IPS-15b (cell line): ENCODE measurements at regions not wholly inside any gene's neighbourhood (a gene's known extent, or its start where the extent isn't known, plus 50 kb on each side); places are given as distances from the start of the nearest gene placed in this dataset.
"Not testable (repeated sequence)": the region's sequence is repeated elsewhere in the genome, so short reads cannot be mapped to it uniquely, and the experiment has no call there.

Source experiments
- H3K27me3 ChIP-seq: one replicate; pipeline ENCODE4 v1.6.1; 2013; ENCODE audit warnings: low read length; ENCODE audit not compliant: control insufficient read depth, insufficient read depth
- H3K36me3 ChIP-seq: one replicate; pipeline ENCODE4 v1.6.1; 2013; ENCODE audit warnings: low read length; ENCODE audit not compliant: control insufficient read depth, insufficient read depth
- H3K4me1 ChIP-seq: one replicate; pipeline ENCODE4 v1.6.1; 2013; ENCODE audit warnings: mild to moderate bottlenecking, low read length; ENCODE audit not compliant: control insufficient read depth, insufficient read depth
- H3K4me3 ChIP-seq: one replicate; pipeline ENCODE4 v1.5.1; 2013; ENCODE audit warnings: low read depth, low read length
- H3K9ac ChIP-seq: one replicate; pipeline ENCODE4 v1.6.1; 2013; ENCODE audit warnings: low read depth, mild to moderate bottlenecking, low read length
- H3K9me3 ChIP-seq: one replicate; pipeline ENCODE4 v1.6.1; 2013; ENCODE audit warnings: mild to moderate bottlenecking, low read length; ENCODE audit not compliant: control insufficient read depth, insufficient read depth

DNA sequence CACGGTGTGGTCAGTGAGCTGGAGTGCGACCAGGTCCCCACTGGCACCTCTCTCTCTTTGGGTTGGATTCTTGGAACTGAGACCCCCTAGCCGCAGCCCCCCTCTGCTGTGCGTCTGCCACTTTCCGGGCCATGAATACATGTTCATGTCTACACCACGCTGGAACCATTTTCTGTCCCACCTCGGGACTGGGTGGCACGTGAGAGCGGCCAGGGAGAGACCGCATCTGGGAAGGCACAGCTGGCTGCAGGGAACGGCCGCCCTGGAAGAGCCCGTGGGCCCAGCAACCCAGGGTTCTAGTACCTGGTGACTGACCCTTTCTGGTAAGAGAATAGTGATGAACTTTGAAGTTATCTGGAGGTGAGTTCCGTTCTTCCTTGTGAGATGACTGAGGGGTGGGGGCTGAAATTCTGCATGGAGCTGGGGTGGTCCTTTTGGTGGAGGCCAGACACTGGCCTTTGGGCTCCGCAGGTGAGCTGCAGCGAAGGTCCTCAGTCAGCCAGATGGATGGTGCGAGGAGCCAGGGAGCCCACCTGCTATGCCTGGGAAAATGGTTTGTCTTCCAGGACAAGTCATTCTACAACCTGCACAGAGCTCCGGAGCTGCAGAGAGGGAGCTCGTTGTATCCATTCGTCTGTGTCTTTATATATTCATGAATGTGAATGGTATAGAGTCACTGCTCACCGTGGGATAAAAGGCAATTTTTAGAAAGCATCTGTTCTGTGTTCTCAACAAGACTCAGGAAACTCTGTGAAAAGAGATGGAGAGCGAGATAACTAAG lies 223.5 kb downstream of the NDUFA10 start:
- no peaks in the 10 kb centered on the region for H3K9me3 ChIP-seq
- H3K4me1 ChIP-seq = no peaks in the 10 kb centered on the region
- no peak overlapping the region for H3K4me3 ChIP-seq
- no peaks in the 10 kb centered on the region for H3K27me3 ChIP-seq
- no peaks in the 10 kb centered on the region for H3K36me3 ChIP-seq
- no peak overlapping the region for H3K9ac ChIP-seq

DNA sequence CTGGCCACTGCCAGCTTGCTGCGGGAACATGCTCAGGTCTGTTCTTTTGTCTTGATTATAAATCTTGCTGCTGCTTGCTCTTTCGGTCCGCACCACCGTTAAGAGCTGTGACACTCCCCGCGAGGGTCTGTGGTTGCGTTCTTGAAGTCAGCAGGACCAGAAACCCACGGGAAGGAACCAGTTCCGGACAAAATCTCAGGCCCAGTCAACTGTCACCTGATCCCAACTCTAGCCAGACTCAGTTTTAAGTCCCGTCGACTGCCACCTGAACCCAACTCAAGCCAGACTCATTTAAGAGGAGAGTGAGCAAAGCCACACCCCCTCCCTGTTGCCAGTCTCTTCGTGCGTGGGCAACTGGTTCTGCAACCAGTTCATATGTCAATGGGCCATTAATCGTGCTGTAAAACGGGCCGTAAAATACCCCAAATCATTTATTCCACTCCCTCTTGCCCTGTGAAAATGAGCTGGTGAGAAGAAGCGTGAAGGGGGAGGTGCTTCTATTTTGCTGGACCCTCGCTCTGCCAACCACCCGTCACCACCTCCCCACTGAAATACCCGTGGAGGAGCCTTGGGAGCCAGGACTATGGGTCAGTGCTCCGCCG lies 224.3 kb downstream of the NDUFA10 start:
- no peaks in the 10 kb centered on the region for H3K9me3 ChIP-seq
- no peaks in the 10 kb centered on the region for H3K4me1 ChIP-seq
- no peak overlapping the region for H3K4me3 ChIP-seq
- no peaks in the 10 kb centered on the region for H3K27me3 ChIP-seq
- no peak overlapping the region for H3K9ac ChIP-seq
- H3K36me3 ChIP-seq = no peaks in the 10 kb centered on the region

DNA sequence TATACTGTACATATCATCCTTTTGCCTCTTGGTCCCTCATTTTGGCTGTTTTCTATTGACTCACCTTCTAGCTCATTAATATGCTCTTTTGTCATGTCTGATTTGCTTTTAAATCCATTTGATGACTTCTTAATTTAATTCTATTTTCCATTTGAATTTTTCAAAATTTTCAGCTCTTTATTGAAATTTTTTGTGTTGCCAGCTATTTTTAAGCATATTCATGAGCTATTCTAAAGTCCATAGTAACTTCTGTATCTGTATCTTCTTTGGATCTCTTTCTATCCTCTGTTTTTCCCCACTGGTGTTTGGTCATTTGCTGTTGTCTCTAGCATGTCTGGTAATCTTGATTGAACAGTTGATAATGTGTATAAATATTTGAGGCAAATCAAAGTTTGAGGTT lies 227.8 kb downstream of the NDUFA10 start:
- H3K9me3 ChIP-seq = no peaks in the 10 kb centered on the region
- H3K27me3 ChIP-seq = no peaks in the 10 kb centered on the region
- no peak overlapping the region for H3K9ac ChIP-seq
- no peaks in the 10 kb centered on the region for H3K36me3 ChIP-seq
- H3K4me3 ChIP-seq = no peak overlapping the region
- no peaks in the 10 kb centered on the region for H3K4me1 ChIP-seq

DNA sequence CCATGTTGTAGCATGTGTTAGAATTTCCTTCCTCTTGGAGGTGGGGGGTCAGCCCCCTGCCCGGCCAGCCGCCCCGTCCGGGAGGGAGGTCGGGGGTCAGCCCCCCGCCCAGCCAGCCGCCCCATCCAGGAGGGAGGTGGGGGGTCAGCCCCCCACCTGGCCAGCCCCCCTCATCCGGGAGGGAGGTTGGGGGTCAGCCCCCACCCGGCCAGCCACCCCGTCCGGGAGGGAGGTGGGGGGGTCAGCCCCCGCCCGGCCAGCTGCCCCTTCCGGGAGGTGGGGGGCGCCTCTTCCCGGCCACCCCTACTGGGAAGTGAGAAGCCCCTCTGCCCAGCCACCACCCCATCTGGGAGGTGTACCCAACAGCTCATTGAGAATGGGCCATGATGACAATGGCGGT lies 229.4 kb downstream of the NDUFA10 start:
- H3K9me3 ChIP-seq, H3K36me3 ChIP-seq, H3K9ac ChIP-seq, H3K27me3 ChIP-seq, H3K4me1 ChIP-seq, H3K4me3 ChIP-seq: not testable (repeated sequence)

DNA sequence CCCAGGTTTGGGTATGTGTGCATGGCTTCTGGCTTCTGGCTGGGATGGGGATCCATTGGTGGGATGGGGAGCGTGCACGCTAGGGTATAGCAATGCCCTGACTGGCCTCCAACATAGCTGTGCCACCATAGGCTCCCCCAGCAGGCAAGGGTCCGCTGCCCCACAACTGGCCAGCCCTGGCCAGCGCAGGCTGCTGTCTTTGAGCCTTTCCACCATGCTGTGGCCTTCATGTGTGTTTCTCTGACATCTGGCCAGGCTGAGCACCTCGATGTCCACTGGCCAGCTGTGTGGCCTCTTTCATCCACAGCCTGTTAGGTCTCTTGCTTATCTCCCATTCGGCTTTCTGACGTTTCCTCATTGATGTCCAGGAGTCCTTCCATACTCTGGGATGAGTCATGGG lies 231.3 kb downstream of the NDUFA10 start:
- Histone ChIP-seq H3K4me1 (no peaks in the 10 kb centered on the region), H3K4me3 (no peak overlapping the region), H3K27me3 (no peaks in the 10 kb centered on the region), H3K9ac (no peak overlapping the region), H3K36me3 (no peaks in the 10 kb centered on the region), H3K9me3 (no peaks in the 10 kb centered on the region)

DNA sequence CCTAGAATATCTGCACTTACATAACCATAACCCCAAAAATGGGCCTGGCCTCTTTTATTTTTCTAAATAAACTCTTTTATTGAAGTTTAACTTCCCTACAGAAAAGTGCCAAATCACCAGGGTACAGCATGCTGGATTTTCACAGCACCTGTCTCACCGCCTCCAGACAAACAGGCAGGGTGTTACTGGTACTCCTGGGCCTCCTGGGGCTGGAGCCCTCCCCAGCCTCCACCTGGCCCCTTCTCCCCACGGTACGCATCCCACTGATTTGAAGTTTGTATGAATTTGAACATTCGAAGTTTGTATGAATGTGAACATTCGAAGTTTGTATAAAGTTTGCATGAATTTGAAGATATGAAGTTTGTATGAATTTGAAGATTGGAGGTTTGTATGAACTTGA lies 232.1 kb downstream of the NDUFA10 start:
- Histone ChIP-seq H3K4me3 (no peak overlapping the region), H3K36me3 (no peaks in the 10 kb centered on the region), H3K9ac (no peak overlapping the region), H3K4me1 (no peaks in the 10 kb centered on the region), H3K27me3 (no peaks in the 10 kb centered on the region), H3K9me3 (no peaks in the 10 kb centered on the region)

DNA sequence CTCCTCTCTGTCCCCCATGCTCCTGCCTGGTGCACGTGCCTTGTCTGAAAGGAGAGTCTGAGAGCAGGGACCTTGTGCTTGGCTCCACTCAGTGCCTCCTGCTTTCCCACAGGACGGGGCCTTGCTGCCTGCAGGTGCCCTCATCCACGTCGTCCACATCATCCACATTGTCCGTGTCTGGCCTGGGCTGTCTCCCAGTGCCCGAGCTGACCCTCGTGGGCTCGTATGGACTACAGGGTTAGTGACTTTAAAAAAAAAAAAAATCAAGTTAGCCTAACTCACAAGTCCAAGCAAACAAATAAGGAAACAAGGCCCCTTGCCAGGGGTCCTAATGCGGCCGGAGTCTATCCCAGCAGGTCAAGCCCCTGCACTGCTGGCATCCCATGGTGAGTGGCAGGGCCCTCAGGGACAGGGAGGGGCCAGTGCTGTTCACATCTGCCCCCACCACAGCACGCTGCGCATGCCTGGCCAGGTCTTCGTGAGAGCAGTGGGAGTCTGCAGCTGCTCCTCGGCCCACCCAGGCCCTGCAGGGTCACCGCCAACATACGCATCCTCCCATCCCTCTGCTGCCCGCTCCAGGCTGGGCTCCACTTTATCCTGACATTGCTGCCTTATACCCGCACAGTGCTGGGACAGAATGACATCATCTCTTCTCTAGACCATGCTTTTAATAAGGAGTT lies 232.6 kb downstream of the NDUFA10 start:
- Histone ChIP-seq H3K36me3 (no peaks in the 10 kb centered on the region), H3K9me3 (no peaks in the 10 kb centered on the region)

DNA sequence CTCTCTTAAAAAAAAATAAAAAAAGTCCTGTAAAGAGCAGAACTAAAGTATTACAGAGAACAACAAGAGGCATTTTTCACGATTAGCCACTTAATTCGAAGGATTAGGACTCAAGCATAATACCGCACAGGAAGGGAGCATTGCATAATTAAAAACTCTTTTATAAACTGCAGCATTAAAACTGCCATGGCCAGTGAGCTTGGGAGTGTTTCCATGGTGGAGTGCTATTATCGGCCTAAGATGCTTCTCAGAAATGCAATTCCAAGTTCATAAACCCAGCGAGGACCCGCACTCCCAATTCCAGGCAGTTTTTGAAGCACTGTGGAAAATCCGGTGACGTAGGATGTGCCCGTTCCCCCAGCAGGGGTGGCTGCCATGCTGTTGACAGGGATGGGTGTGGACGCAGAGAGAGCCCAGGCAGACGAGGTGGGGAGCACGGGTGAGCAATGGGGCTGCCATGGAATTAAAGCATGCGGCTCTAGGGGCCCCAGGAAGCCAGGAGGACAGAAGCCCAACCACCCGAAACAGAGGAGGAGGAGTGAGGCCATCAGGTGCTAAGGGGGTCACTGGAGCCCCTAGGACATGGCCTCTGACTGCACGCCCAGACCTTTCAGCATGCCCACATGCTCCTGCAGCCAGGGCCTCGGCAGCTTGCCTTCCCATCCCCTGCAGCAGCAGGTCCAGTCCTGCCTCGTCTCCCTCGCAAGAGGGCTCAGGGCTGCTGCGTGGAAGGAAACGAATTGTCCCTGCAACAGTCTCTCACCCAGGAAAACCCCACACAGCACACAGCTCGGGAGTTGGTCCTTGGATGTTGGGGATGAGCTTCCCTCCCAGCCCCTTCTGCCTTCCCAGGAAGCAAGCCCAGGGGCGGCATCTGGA lies 233.4 kb downstream of the NDUFA10 start:
- H3K9me3 ChIP-seq = no peaks in the 10 kb centered on the region
- H3K9ac ChIP-seq = no peak overlapping the region
- no peak overlapping the region for H3K4me3 ChIP-seq
- H3K36me3 ChIP-seq = no peaks in the 10 kb centered on the region
- H3K27me3 ChIP-seq = no peaks in the 10 kb centered on the region
- no peaks in the 10 kb centered on the region for H3K4me1 ChIP-seq

More for the DNA sequence above, 232.6 kb downstream of the NDUFA10 start:
- H3K4me1 ChIP-seq = no peaks in the 10 kb centered on the region
- H3K9ac ChIP-seq = no peak overlapping the region
- no peaks in the 10 kb centered on the region for H3K27me3 ChIP-seq
- H3K4me3 ChIP-seq = no peak overlapping the region

DNA sequence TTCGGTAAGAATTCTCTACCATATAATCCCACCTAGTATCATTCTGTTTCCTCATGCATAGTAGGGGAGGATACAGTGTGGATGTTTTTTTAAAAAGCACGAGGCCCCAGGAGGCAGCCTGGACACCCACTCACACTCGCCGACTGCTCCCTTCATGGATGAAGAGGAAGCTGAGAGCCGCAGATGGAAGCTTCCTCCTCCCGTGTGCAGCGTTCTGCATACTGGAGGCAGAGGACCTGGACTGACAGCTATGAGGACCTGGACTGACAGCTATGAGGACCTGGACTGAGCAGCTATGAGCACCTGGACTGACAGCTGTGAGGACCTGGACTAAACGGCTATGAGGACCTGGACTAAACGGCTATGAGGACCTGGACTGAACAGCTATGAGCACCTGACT lies 234.4 kb downstream of the NDUFA10 start:
- H3K4me3 ChIP-seq = no peak overlapping the region
- H3K9me3 ChIP-seq = no peaks in the 10 kb centered on the region
- H3K27me3 ChIP-seq = no peaks in the 10 kb centered on the region
- no peak overlapping the region for H3K9ac ChIP-seq
- no peaks in the 10 kb centered on the region for H3K4me1 ChIP-seq
- H3K36me3 ChIP-seq = no peaks in the 10 kb centered on the region

DNA sequence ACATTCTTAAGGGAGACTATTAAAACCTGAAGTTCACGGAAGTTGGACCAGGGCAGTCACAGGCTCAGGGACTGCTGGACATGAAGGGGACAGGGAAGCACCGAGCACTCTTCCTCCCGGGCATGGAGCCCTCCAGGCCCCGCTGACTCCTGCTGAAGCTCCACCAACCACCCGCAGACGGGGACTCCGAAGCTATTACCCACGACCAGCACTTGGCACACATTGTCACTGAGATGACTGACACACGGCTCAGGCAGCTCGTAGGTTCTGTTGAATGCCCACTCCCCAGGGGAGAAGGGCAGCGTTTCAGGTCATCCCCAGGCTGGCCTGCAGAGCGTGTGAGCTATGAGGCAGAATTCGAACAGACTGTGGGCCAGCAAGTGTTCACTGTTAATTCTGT lies 234.8 kb downstream of the NDUFA10 start:
- H3K9me3 ChIP-seq = no peaks in the 10 kb centered on the region
- H3K9ac ChIP-seq = no peak overlapping the region
- H3K36me3 ChIP-seq = no peaks in the 10 kb centered on the region
- H3K4me1 ChIP-seq = no peaks in the 10 kb centered on the region
- no peak overlapping the region for H3K4me3 ChIP-seq
- no peaks in the 10 kb centered on the region for H3K27me3 ChIP-seq

DNA sequence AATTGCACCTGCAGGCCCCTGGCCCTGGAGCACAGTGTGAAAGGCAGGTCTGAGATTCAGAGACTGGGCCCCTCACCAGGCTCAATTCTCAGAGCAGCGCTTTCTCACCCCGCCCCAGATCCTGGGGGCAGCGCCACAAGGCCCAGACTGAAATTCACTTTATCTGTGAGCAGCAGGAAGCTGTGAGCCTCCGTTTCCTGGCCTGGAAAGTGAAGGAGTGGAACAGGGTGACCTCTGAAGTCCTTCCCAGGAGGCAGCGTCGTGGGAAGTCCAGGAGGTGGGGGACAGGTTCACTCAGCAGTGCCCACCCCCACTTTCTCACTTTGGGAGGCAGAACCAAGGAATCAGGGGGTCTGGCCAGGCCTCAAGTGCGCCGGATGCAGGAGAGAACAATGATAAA lies 235.4 kb downstream of the NDUFA10 start:
- no peak overlapping the region for H3K9ac ChIP-seq
- no peak overlapping the region for H3K4me3 ChIP-seq
- no peaks in the 10 kb centered on the region for H3K4me1 ChIP-seq
- H3K9me3 ChIP-seq = no peaks in the 10 kb centered on the region
- no peaks in the 10 kb centered on the region for H3K27me3 ChIP-seq
- H3K36me3 ChIP-seq = no peaks in the 10 kb centered on the region
